Body of pancreas (tissue), 4 donors: ENCODE measurements at regions not wholly inside any gene's neighbourhood (a gene's known extent, or its start where the extent isn't known, plus 50 kb on each side); places are given as distances from the start of the nearest gene placed in this dataset.

ENCODE experiments used
- ATAC-seq: fragments of 150-250 bp; one replicate; pipeline ENCODE4 v1.9.1; 2016
- DNase-seq, 4 donors: peaks; one replicate each; pipeline ENCODE4 v3.0.0-alpha.2; 2019
- H3K27ac ChIP-seq, 4 donors: fragments of 200-600 bp; sonication (generic); 1 replicate in 3 of 4; 2 replicates in 1 of 4; pipeline versions ENCODE4 v1.5.1 to v1.6.1; 2016 to 2019; ENCODE audit warnings: mild to moderate bottlenecking in 1 of 4, mixed read lengths in 1 of 4, moderate library complexity in 1 of 4
- H3K27me3 ChIP-seq, 2 donors: fragments of 200-600 bp; sonication (generic); one replicate each; pipeline ENCODE4 v1.6.0; 2016; ENCODE audit warnings: mild to moderate bottlenecking in 1 of 2
- H3K36me3 ChIP-seq, 2 donors: fragments of 200-600 bp; sonication (generic); replicated peaks in 1 of 2; 2 replicates each; pipeline ENCODE4 v1.5.1; 2016; ENCODE audit warnings: low read depth in 2 of 2; ENCODE audit not compliant: insufficient read depth in 1 of 2
- H3K4me1 ChIP-seq: fragments of 200-600 bp; sonication (generic); one replicate; pipeline ENCODE4 v1.6.0; 2016
- H3K4me3 ChIP-seq, 2 donors: fragments of 200-600 bp; sonication (generic); 1 replicate in 1 of 2; 2 replicates in 1 of 2; pipeline ENCODE4 v1.5.1; 2016 to 2019
- H3K9me3 ChIP-seq, 3 donors: fragments of 200-600 bp; sonication (generic); 1 replicate in 2 of 3; 2 replicates in 1 of 3; pipeline ENCODE4 v1.5.1; 2016
- POLR2A ChIP-seq, 3 donors: fragments of 450-650 bp; IDR thresholded peaks; one replicate each; pipeline ENCODE4 v1.6.1; 2016; ENCODE audit warnings: antibody characterized with exemption in 3 of 3, mild to moderate bottlenecking in 2 of 3
- WGBS, 2 donors: methylation state at CpG; one replicate each; pipeline ENCODE4 v1.1.5; 2017; 5-methylcytosine and 5-hydroxymethylcytosine counted together
- intact Hi-C: fragments of 100-400 bp; cut with DNase I; formaldehyde crosslinking; loops from one replicate; pipeline ENCODE4 v1.15.1; 2023
- TF ChIP-seq, protein P1 (sequence below), 7 experiments: fragments of 450-650 bp in 4 of 7; fragments of 200-600 bp in 3 of 7; sonication (generic) in 3 of 7; IDR thresholded peaks; one replicate each; pipeline ENCODE4 v1.5.1; 2016 to 2019; ENCODE audit warnings: antibody characterized with exemption in 7 of 7

DNA sequence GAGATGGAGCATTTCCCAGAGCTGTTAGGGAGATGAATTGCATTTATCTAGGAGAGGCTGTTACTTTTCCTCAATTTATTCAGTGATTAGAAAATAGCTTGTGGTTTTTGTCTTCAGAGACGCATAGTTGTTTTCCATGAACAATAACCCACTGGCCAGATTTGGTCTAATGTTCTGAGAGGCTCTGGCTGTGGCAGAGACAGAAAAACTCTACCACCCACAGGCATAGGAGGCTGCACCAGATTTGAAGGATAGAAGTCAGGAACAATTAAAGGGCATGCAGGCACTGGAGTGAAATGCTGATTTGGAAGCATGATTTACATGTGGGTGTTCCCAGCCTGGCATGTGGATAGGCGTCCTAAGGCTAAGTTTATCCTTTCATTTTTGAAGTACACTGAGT lies 143.5 kb downstream of the NFKBIZ start:
- 70 to 77% methylated on average over 2 of the region's 2 CpGs for WGBS, 2 donors
- Histone ChIP-seq H3K27me3 (no peaks in the 10 kb centered on the region), H3K4me3 (no peak overlapping the region), H3K4me1 (no peaks in the 10 kb centered on the region), H3K27ac (no peak overlapping the region), H3K9me3 (no peaks in the 10 kb centered on the region), H3K36me3 (no peaks in the 10 kb centered on the region)
- DNase-seq (no peak), ATAC-seq (no peak)
- intact Hi-C loops: no loop called here
- TF ChIP-seq POLR2A (IDR thresholded peaks at IDR 0.05): no peak
- TF ChIP-seq, protein P1, sequence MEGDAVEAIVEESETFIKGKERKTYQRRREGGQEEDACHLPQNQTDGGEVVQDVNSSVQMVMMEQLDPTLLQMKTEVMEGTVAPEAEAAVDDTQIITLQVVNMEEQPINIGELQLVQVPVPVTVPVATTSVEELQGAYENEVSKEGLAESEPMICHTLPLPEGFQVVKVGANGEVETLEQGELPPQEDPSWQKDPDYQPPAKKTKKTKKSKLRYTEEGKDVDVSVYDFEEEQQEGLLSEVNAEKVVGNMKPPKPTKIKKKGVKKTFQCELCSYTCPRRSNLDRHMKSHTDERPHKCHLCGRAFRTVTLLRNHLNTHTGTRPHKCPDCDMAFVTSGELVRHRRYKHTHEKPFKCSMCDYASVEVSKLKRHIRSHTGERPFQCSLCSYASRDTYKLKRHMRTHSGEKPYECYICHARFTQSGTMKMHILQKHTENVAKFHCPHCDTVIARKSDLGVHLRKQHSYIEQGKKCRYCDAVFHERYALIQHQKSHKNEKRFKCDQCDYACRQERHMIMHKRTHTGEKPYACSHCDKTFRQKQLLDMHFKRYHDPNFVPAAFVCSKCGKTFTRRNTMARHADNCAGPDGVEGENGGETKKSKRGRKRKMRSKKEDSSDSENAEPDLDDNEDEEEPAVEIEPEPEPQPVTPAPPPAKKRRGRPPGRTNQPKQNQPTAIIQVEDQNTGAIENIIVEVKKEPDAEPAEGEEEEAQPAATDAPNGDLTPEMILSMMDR (IDR thresholded peaks at IDR 0.05): no peak

DNA sequence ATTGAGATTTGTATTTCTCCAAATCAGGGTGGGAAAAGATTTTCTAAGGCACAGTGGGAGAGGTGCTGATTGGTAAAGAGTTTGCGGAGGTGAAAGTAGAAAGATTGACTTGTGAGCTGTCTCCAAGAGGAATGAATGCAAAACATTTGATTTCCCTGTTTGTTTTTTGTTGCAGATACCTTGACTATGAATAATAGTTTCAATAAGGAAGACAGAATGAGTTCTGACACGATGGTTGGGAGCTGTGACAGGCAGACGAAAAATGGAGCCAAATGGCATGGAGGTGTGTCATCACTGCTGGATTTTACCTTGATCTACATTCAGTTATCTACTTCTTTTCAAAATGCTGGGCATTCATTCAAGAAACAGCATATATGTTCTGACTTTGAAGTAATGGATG lies 145.1 kb downstream of the NFKBIZ start:
- ATAC-seq (no peak), DNase-seq (no peak)
- 73 to 76% methylated on average over 3 of the region's 3 CpGs for WGBS, 2 donors
- intact Hi-C loops: no loop called here
- H3K27me3 ChIP-seq: no peaks in the 10 kb centered on the region
- no peaks in the 10 kb centered on the region for H3K36me3 ChIP-seq
- no peak for TF ChIP-seq POLR2A (IDR thresholded peaks at IDR 0.05)
- TF ChIP-seq, protein P1 (IDR thresholded peaks at IDR 0.05): no peak
- H3K9me3 ChIP-seq: no peaks in the 10 kb centered on the region
- H3K27ac ChIP-seq: no peak overlapping the region
- H3K4me3 ChIP-seq: no peak overlapping the region
- H3K4me1 ChIP-seq: no peaks in the 10 kb centered on the region

DNA sequence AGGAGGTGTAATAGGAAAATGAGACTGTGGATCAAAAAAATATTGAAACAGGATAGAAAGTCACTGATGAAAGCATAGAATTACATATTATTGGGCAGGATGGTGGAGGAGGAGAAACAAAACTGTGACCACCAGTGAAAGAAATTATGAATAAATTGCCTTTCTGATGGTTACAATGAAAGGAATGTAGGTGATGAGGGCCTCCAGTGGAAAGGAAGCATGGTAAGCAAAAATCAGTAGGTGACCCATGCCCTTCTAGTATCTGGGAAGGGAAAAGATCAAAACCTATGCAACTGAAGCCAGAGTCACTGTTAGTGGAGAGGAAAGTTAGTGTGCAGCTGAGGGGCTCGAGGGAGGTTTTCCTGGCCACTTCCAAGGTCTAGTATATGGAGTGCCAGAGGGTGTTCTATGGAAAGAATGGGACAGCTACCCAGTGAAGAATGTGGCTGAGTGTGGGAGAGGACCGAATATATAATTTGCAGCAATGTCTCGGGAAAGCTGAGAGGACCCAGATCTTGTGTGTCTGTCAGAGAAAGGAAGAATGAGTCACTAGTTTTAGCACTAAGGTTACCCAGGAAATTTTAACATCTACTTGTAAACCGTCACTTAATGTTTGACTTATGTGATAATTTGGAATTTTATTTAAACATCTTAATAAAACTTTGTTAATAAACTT lies 146.2 kb downstream of the NFKBIZ start:
- no peak for ATAC-seq
- H3K36me3 ChIP-seq: no peaks in the 10 kb centered on the region
- no peak for TF ChIP-seq POLR2A (IDR thresholded peaks at IDR 0.05)
- TF ChIP-seq, protein P1 (IDR thresholded peaks at IDR 0.05): no peak
- no peaks in the 10 kb centered on the region for H3K4me1 ChIP-seq
- DNase-seq: no peak
- H3K9me3 ChIP-seq: no peaks in the 10 kb centered on the region
- H3K27ac ChIP-seq: no peak overlapping the region
- H3K27me3 ChIP-seq: no peaks in the 10 kb centered on the region
- H3K4me3 ChIP-seq: no peak overlapping the region
- intact Hi-C loops: no loop called here
- 67 to 77% methylated on average over 4 of the region's 4 CpGs for WGBS, 2 donors

DNA sequence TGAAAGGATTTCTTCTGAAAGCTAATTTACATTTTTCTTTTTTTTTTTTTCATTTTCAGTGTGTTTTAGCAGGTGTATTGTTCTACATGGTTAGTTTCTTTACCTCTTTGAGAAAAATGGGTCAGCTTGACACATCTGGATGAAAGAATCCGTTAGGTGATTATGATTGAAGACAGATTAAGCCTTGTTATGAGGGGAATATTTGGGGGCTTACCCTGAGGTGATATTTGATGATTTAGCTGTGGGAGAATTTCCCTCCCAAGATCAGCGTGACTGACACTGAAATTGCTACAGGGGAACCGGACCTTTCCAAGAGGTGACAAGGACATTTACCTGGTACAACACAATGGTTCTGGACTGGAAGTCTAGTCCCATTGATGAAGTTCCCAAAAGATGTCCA lies 147.5 kb downstream of the NFKBIZ start:
- no peaks in the 10 kb centered on the region for H3K27me3 ChIP-seq
- H3K27ac ChIP-seq: no peak overlapping the region
- WGBS, 2 donors: 92 to 95% methylated on average over 3 of the region's 3 CpGs
- no peak for DNase-seq
- H3K4me3 ChIP-seq: no peak overlapping the region
- intact Hi-C loops: no loop called here
- H3K36me3 ChIP-seq: no peaks in the 10 kb centered on the region
- H3K4me1 ChIP-seq: no peaks in the 10 kb centered on the region
- ATAC-seq: no peak
- H3K9me3 ChIP-seq: no peaks in the 10 kb centered on the region
- TF ChIP-seq POLR2A (IDR thresholded peaks at IDR 0.05): no peak

DNA sequence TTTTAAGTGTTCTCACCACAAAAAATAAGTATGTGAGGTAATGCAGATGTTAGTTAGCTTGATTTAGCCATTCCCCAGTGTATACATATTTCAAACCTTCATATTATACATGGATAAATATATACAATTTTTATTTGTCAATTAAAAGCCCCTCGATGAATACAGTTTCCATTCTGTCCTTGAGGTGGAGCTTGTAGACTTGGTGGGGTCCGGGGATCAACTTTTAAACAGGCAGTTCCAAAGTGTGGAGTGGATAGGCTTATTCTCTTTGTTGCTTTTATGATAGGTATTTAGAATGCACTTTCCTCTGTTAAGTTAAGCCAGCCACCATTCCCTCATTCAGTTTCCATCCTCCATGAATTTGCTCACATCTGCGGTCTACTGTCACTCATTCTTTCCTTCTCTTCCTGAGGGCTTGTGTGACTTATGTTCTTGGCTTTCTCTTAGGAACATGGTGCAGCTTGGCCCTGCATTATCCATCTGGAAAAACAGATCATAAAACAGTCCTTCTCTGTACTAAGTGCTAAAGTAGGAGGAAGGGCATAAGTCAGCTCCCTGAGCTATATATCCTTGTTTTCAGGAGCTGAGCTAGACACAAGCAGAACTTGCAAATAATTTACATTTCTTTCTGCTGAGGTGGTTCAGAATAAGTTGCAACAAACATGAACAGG lies 149.1 kb downstream of the NFKBIZ start:
- H3K4me1 ChIP-seq: no peaks in the 10 kb centered on the region
- intact Hi-C loops: no loop called here
- no peak for DNase-seq
- WGBS, 2 donors: 86 to 93% methylated on average over 3 of the region's 3 CpGs
- H3K9me3 ChIP-seq: no peaks in the 10 kb centered on the region
- no peak overlapping the region for H3K27ac ChIP-seq
- TF ChIP-seq, protein P1 (IDR thresholded peaks at IDR 0.05): no peak
- no peak for TF ChIP-seq POLR2A (IDR thresholded peaks at IDR 0.05)
- H3K36me3 ChIP-seq: no peaks in the 10 kb centered on the region
- no peak for ATAC-seq
- no peak overlapping the region for H3K4me3 ChIP-seq
- H3K27me3 ChIP-seq: no peaks in the 10 kb centered on the region
